Fibroblast of pulmonary artery (primary cell): ENCODE measurements at regions not wholly inside any gene's neighbourhood (a gene's known extent, or its start where the extent isn't known, plus 50 kb on each side); places are given as distances from the start of the nearest gene placed in this dataset.

Experiments
- DNase-seq: peaks from one replicate; pipeline ENCODE4 v3.0.0-alpha.2; 2010; ENCODE audit warnings: low read depth
- H3K4me3 ChIP-seq: replicated peaks from 2 replicates; pipeline ENCODE4 v1.5.1; 2011; ENCODE audit warnings: low read depth, mild to moderate bottlenecking, control low read depth, low read length, moderate library complexity
- TF ChIP-seq, protein P1 (sequence below): IDR thresholded peaks from 2 replicates; pipeline ENCODE4 v1.5.1; 2011; ENCODE audit warnings: mild to moderate bottlenecking, control low read depth, low read length, inconsistent platforms; ENCODE audit errors: missing control alignments

DNA sequence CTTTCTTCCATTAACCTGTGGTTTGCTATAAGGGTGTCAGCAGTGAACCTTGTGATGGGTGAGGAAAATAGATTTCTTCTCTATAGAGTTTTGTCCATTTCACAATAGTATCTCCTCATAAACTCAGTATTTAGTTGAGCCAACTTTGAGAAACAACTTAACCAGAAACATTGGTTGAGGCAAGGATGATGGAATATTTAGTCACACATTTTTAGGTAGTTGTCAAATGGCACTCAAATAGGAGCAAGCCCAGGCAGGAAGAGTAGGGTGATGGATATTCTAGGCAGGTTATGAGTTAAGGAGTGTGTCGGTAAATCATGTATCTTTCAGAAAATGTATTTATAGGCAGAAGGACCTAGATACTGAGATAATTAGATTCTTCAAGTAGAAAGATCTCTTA is 1267.6 kb downstream of the SLC16A7 start:
- TF ChIP-seq, protein P1, sequence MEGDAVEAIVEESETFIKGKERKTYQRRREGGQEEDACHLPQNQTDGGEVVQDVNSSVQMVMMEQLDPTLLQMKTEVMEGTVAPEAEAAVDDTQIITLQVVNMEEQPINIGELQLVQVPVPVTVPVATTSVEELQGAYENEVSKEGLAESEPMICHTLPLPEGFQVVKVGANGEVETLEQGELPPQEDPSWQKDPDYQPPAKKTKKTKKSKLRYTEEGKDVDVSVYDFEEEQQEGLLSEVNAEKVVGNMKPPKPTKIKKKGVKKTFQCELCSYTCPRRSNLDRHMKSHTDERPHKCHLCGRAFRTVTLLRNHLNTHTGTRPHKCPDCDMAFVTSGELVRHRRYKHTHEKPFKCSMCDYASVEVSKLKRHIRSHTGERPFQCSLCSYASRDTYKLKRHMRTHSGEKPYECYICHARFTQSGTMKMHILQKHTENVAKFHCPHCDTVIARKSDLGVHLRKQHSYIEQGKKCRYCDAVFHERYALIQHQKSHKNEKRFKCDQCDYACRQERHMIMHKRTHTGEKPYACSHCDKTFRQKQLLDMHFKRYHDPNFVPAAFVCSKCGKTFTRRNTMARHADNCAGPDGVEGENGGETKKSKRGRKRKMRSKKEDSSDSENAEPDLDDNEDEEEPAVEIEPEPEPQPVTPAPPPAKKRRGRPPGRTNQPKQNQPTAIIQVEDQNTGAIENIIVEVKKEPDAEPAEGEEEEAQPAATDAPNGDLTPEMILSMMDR = no peak

DNA sequence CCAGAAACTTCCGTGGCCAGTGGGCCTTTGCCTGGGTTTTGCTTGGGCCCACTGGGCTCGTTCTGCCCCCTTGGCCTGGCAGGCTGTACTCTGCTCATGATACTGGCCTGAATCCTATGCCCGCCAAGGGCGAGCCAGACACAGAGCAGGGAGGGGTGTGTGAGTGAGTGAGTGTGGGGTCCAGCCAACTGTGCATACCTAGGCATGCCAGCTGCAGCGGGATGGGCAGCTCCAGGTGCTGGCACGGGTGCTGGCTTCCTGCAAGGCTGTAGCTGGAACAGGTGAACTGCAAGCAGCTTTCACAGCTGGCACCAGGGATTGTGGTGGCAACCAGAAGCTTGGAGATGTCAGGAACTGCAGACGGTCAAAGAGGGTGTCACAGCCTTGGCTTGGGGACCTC is 1276.4 kb downstream of the SLC16A7 start:
- TF ChIP-seq, protein P1 = no peak
- DNase-seq = no peak
- no peak overlapping the region for H3K4me3 ChIP-seq

More for the DNA sequence above, 1267.6 kb downstream of the SLC16A7 start:
- H3K4me3 ChIP-seq = no peak overlapping the region
- no peak for DNase-seq

DNA sequence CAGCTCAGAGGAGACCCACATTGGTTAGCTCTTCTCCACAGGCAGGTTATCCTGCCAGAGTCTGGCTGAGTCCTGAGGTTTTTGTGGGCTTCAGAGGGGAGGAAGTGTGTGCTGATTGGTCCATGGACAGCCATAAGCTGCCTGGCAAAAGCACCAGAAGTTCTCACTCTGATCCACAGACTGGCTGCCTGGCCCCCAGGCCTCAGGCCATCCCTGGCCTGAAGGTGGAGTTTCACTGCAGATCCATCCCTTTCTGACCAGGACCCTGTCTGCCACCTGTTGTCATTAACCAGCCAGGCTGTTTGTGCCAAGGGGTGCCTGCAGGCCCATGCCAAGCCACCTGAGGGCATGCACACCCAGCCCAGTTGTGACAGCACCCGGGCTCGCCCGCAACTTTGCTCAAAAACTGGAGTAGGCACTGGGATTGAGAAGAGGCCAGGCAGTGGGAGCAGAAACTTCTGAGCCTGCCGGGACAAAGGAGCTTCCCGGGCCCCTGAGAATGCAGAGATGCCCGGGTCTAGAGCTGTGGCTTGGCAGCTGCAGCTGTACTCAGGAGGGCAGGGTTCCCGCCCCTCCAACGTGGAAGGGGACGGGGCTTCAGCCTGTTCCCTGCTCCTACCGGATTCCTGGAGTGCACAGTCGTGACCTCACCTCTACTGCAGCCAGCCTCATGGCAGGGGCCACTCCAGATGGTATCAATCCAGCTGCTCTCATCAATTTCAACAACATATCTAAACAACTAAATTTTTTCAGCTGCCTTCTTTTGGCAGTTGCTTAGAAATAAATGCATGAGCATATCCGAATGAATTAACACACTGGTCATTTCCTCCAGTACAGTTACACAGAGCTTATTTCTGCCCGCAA is 1277.3 kb downstream of the SLC16A7 start:
- no peak for DNase-seq
- H3K4me3 ChIP-seq = no peak overlapping the region
- TF ChIP-seq, protein P1 = no peak

DNA sequence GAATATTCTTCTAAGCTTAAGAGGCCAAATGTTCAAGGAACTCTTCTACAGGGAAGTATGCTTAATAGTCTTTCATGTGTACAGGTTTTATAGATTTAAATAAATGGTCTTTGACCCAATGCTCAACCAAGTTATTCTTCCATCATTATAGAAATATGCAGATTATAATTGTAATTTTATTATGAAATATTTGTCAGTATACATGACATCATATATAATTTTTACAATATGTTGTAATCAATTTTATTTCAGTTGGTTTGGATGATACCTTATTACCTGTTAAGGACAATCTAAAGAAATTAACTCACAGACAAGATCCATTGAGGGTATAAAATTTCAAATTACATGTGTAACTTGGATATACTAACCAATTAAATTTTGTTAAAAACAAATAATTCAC is 1278.3 kb downstream of the SLC16A7 start:
- TF ChIP-seq, protein P1 = no peak
- no peak for DNase-seq
- no peak overlapping the region for H3K4me3 ChIP-seq

DNA sequence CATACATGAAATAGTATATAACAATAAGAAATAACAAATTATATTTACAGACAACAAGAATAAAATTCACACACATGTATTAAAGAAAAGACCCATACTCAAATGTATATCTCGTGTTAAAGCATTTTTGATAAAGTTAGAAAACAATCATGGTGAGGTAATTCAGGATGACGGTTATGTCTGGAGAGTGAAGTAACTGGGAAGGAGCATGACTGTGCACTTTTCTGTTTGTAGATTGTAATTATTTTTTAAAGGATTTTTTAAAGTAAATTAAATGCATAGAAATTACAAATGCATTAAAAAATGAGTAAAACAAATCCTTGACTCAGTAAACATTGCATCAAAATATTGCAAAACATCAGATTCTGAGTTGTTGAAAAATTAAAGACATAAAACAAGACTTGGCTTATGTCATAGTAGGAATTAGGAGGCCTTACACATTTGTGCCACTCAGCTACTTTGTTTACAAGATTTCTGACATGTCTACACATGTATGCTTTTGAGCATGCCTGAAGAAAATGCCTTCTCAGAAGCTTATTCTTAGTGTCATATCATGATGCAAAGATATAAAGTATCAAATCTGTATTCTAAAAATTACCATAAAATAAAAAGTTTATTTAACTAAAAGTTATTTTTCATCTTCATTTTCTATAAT is 1325.1 kb downstream of the SLC16A7 start:
- no peak overlapping the region for H3K4me3 ChIP-seq
- TF ChIP-seq, protein P1 = no peak
- no peak for DNase-seq

DNA sequence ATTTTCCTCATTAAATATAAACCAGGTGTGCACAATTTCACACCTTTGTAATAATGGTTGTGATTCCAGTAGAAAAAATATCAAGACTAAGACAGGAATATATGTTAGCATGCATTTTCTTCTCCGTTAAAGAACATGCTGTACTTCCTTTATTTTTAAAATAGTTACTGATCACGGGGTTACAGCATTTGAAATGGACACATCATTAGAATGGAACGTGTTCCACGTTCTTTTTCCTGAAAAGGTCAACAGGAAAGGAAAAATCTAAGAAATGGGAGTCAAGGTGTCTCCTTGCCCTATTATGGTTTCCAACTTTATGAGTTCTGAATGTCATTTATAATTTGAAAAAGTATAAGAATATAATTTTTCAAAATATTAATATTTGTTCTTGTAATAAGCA is 1325.7 kb downstream of the SLC16A7 start:
- TF ChIP-seq, protein P1 = no peak
- no peak overlapping the region for H3K4me3 ChIP-seq
- no peak for DNase-seq

GRCh38 chr12:60926256-60926655 is 1330.4 kb downstream of the SLC16A7 start:
- no peak overlapping the region for H3K4me3 ChIP-seq
- TF ChIP-seq, protein P1 = no peak
- DNase-seq = no peak
